Panc1 (cell line): ENCODE measurements at regions not wholly inside any gene's neighbourhood (a gene's known extent, or its start where the extent isn't known, plus 50 kb on each side); places are given as distances from the start of the nearest gene placed in this dataset.

Experiments
- ATAC-seq: fragments of 200-7000 bp; cut with Tn5 transposase; 2 replicates; pipeline ENCODE4 v1.9.1; 2020; ENCODE audit warnings: mild to moderate bottlenecking, moderate library complexity
- BruUV-seq: library from RNA; stranded (reverse); fragments of 400-500 nt; replicated peaks from 2 replicates; lab custom pipeline; 2021; lab: Mats Ljungman, UMichigan
- CTCF ChIA-PET: fragments of 300-600 bp; sonication (Branson Sonifier 250); formaldehyde crosslinking; loops from one replicate; lab custom pipeline; 2022; ENCODE audit warnings: antibody characterized with exemption; lab: Charles Lee
- POLR2A ChIA-PET: fragments of 300-600 bp; sonication (Branson Sonifier 250); formaldehyde crosslinking; loops from one replicate; lab custom pipeline; 2022; ENCODE audit warnings: antibody characterized with exemption; lab: Charles Lee
- DNase-seq: peaks from one replicate; pipeline ENCODE4 v3.0.0-alpha.2; 2010; ENCODE audit warnings: low read depth, low spot score
- H3K27ac ChIP-seq: 2 replicates; pipeline ENCODE4 v1.5.1; 2011; ENCODE audit warnings: mild to moderate bottlenecking, low read length, inconsistent platforms
- H3K27me3 ChIP-seq: fragments of 200-500 bp; sonication (Bioruptor generic); 2 replicates; pipeline ENCODE4 v1.6.0; 2014; ENCODE audit warnings: low read length, inconsistent platforms; ENCODE audit not compliant: control insufficient read depth, insufficient read depth
- H3K36me3 ChIP-seq: fragments of 200-500 bp; sonication (Bioruptor generic); 2 replicates; pipeline ENCODE4 v1.5.1; 2014; ENCODE audit warnings: inconsistent platforms, mild to moderate bottlenecking, low read length, moderate library complexity; ENCODE audit not compliant: control insufficient read depth, insufficient read depth
- H3K4me1 ChIP-seq: 2 replicates; pipeline ENCODE4 v1.5.1; 2011; ENCODE audit warnings: inconsistent platforms, mild to moderate bottlenecking, low read length, moderate library complexity; ENCODE audit not compliant: control insufficient read depth, insufficient read depth
- H3K4me3 ChIP-seq, 2 experiments: 2 replicates each; pipeline ENCODE4 v1.5.1; 2011 to 2012; ENCODE audit warnings: low read depth in 2 of 2, low read length in 2 of 2, mild to moderate bottlenecking in 2 of 2, inconsistent platforms in 1 of 2, moderate library complexity in 1 of 2
- H3K9me3 ChIP-seq: fragments of 200-500 bp; sonication (Bioruptor generic); 2 replicates; pipeline ENCODE4 v1.5.1; 2014; ENCODE audit warnings: low read depth, mild to moderate bottlenecking, inconsistent platforms, low read length, moderate library complexity; ENCODE audit not compliant: control insufficient read depth, insufficient read depth
- POLR2AphosphoS5 ChIP-seq: IDR thresholded peaks from 2 replicates; pipeline ENCODE4 v1.6.1; 2012; ENCODE audit warnings: mild to moderate bottlenecking, low read depth, low read length, moderate library complexity
- SIN3A ChIP-seq: IDR thresholded peaks from 2 replicates; pipeline ENCODE4 v1.6.1; 2012; ENCODE audit warnings: low read depth, mild to moderate bottlenecking, low read length, moderate library complexity, borderline replicate concordance; ENCODE audit not compliant: insufficient read depth
- TCF7L2 ChIP-seq: IDR thresholded peaks from 2 replicates; pipeline ENCODE4 v1.6.1; 2011; ENCODE audit warnings: mild to moderate bottlenecking, low read depth, low read length, inconsistent platforms
- in situ Hi-C: cut with HindIII; loops from 2 replicates; pipeline ENCODE4 v1.10.0; 2016; ENCODE audit warnings: low sequenced_read_pairs, low pct_unique_long_range_greater_than_20kb
- intact Hi-C: fragments of 100-400 bp; cut with micrococcal nuclease; formaldehyde crosslinking; loops from one replicate; pipeline ENCODE4 v1.10.0; 2022; ENCODE audit not compliant: unreplicated experiment
- TF ChIP-seq, protein P1 (sequence below): fragments of 450-650 bp; IDR thresholded peaks from 2 replicates; pipeline ENCODE4 v1.5.1; 2017; ENCODE audit warnings: mild to moderate bottlenecking
- TF ChIP-seq, protein P2 (sequence below), 2 experiments: IDR thresholded peaks; 2 replicates each; pipeline ENCODE4 v1.6.1; 2011 to 2012; ENCODE audit warnings: low read depth in 2 of 2, control low read depth in 1 of 2, low read length in 1 of 2, mild to moderate bottlenecking in 1 of 2, moderate library complexity in 1 of 2; ENCODE audit not compliant: insufficient read depth in 1 of 2

DNA sequence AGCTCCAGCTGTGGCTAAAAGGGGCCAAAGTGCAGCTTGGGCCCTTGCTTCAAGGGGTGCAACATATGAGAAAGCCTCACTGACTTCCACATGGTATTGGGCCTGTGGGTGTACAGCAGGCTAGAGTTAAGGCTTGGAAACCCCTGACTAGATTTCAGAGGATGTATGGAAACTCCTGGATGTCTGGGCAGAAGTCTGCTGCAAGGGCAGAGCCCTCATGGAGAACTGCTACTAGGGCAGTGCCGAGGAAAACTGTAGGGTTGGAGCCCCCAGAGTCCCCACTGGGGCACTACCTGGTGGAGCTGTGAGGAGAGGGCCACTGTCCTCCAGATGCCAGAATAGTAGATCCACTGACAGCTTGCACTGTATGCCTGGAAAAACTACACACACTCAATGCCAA is 69.5 kb downstream of the XCL2 start:
- in situ Hi-C loops (no loop called here), intact Hi-C loops (no loop called here)
- ChIA-PET CTCF (no interaction called here), POLR2A (no interaction called here)
- H3K27ac ChIP-seq = no peak overlapping the region
- BruUV-seq = no TSS peak
- no peak for DNase-seq
- no peak overlapping the region for H3K4me3 ChIP-seq
- no peaks in the 10 kb centered on the region for H3K27me3 ChIP-seq
- no peaks in the 10 kb centered on the region for H3K36me3 ChIP-seq
- H3K9me3 ChIP-seq = no peaks in the 10 kb centered on the region
- TF ChIP-seq TCF7L2 (no peak), SIN3A (no peak), POLR2AphosphoS5 (no peak)
- TF ChIP-seq, protein P1, sequence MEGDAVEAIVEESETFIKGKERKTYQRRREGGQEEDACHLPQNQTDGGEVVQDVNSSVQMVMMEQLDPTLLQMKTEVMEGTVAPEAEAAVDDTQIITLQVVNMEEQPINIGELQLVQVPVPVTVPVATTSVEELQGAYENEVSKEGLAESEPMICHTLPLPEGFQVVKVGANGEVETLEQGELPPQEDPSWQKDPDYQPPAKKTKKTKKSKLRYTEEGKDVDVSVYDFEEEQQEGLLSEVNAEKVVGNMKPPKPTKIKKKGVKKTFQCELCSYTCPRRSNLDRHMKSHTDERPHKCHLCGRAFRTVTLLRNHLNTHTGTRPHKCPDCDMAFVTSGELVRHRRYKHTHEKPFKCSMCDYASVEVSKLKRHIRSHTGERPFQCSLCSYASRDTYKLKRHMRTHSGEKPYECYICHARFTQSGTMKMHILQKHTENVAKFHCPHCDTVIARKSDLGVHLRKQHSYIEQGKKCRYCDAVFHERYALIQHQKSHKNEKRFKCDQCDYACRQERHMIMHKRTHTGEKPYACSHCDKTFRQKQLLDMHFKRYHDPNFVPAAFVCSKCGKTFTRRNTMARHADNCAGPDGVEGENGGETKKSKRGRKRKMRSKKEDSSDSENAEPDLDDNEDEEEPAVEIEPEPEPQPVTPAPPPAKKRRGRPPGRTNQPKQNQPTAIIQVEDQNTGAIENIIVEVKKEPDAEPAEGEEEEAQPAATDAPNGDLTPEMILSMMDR = no peak
- TF ChIP-seq, protein P2, sequence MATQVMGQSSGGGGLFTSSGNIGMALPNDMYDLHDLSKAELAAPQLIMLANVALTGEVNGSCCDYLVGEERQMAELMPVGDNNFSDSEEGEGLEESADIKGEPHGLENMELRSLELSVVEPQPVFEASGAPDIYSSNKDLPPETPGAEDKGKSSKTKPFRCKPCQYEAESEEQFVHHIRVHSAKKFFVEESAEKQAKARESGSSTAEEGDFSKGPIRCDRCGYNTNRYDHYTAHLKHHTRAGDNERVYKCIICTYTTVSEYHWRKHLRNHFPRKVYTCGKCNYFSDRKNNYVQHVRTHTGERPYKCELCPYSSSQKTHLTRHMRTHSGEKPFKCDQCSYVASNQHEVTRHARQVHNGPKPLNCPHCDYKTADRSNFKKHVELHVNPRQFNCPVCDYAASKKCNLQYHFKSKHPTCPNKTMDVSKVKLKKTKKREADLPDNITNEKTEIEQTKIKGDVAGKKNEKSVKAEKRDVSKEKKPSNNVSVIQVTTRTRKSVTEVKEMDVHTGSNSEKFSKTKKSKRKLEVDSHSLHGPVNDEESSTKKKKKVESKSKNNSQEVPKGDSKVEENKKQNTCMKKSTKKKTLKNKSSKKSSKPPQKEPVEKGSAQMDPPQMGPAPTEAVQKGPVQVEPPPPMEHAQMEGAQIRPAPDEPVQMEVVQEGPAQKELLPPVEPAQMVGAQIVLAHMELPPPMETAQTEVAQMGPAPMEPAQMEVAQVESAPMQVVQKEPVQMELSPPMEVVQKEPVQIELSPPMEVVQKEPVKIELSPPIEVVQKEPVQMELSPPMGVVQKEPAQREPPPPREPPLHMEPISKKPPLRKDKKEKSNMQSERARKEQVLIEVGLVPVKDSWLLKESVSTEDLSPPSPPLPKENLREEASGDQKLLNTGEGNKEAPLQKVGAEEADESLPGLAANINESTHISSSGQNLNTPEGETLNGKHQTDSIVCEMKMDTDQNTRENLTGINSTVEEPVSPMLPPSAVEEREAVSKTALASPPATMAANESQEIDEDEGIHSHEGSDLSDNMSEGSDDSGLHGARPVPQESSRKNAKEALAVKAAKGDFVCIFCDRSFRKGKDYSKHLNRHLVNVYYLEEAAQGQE (IDR thresholded peaks at IDR 0.05; ENCODE audit: insufficient read depth in 1 of 2, low read depth in 2 of 2, low read length in 1 of 2) = no peak
- H3K4me1 ChIP-seq = peaks cover 5% of the 10 kb centered on the region
- ATAC-seq = no peak

DNA sequence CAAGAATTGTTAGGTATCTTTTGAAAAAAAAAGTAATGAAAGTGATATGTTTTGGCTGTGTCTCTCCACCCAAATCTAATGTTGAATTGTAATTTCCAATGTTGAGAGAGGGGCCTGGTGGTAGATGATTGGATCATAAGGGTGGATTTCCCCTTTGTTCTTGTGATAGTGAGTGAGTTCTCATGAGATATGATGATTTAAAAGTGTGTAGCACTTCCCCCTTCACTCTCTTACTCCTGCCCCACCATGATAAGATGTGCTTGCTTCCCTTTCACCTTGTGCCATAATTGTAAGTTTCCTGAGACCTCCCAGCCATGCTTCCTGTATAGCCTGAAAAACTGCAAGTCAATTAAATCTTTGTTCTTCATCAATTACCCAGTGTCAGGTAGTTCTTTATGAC is 70.7 kb downstream of the XCL2 start:
- ChIA-PET CTCF (no interaction called here), POLR2A (no interaction called here)
- Histone ChIP-seq H3K27me3 (no peaks in the 10 kb centered on the region), H3K27ac (no peak overlapping the region), H3K36me3 (no peaks in the 10 kb centered on the region), H3K4me3 (no peak overlapping the region), H3K9me3 (no peaks in the 10 kb centered on the region), H3K4me1 (peaks cover 5% of the 10 kb centered on the region)
- DNase-seq = no peak
- ATAC-seq = no peak
- in situ Hi-C loops (no loop called here), intact Hi-C loops (no loop called here)
- no peak for TF ChIP-seq POLR2AphosphoS5
- TF ChIP-seq TCF7L2 = no peak
- TF ChIP-seq SIN3A = no peak
- TF ChIP-seq, protein P1 = no peak
- TF ChIP-seq, protein P2 (IDR thresholded peaks at IDR 0.05; ENCODE audit: insufficient read depth in 1 of 2, low read depth in 2 of 2, low read length in 1 of 2) = no peak
- BruUV-seq = no TSS peak
